ENCODE measurements at regions not wholly inside any gene's neighbourhood (a gene's known extent, or its start where the extent isn't known, plus 50 kb on each side); places are given as distances from the start of the nearest gene placed in this dataset.

- TF ChIP-seq JUND (IDR thresholded peaks at IDR 0.05; ENCODE audit: low read length) (no peak), SP1 (IDR thresholded peaks at IDR 0.05; ENCODE audit: low read depth, low read length) (no peak), EZH2 (IDR thresholded peaks at IDR 0.05; ENCODE audit: low read depth, low read length, severe bottlenecking) (no peak), EP300 (IDR thresholded peaks at IDR 0.05; ENCODE audit: borderline replicate concordance in 1 of 2, low read depth in 2 of 2, low read length in 2 of 2) (no peak), POLR2A (IDR thresholded peaks at IDR 0.05; ENCODE audit: control extremely low read depth in 1 of 2, low read depth in 2 of 2, low read length in 2 of 2) (no peak), SIX5 (IDR thresholded peaks at IDR 0.05; ENCODE audit: low read depth, low read length) (no peak), MAFK (IDR thresholded peaks at IDR 0.05; ENCODE audit: low read depth, low read length) (no peak), CBX5 (IDR thresholded peaks at IDR 0.05; ENCODE audit: low read depth, low read length) (no peak), RNF2 (IDR thresholded peaks at IDR 0.05; ENCODE audit: borderline replicate concordance, low read depth, low read length, missing control alignments, poor library complexity, severe bottlenecking) (no peak), CEBPB (IDR thresholded peaks at IDR 0.05; ENCODE audit: low read depth, low read length) (no peak), USF2 (IDR thresholded peaks at IDR 0.05; ENCODE audit: low read length) (no peak), POLR2AphosphoS5 (IDR thresholded peaks at IDR 0.05; ENCODE audit: low read depth, low read length) (no peak), TEAD4 (IDR thresholded peaks at IDR 0.05; ENCODE audit: low read depth, low read length) (no peak)
- TF ChIP-seq, protein P1, sequence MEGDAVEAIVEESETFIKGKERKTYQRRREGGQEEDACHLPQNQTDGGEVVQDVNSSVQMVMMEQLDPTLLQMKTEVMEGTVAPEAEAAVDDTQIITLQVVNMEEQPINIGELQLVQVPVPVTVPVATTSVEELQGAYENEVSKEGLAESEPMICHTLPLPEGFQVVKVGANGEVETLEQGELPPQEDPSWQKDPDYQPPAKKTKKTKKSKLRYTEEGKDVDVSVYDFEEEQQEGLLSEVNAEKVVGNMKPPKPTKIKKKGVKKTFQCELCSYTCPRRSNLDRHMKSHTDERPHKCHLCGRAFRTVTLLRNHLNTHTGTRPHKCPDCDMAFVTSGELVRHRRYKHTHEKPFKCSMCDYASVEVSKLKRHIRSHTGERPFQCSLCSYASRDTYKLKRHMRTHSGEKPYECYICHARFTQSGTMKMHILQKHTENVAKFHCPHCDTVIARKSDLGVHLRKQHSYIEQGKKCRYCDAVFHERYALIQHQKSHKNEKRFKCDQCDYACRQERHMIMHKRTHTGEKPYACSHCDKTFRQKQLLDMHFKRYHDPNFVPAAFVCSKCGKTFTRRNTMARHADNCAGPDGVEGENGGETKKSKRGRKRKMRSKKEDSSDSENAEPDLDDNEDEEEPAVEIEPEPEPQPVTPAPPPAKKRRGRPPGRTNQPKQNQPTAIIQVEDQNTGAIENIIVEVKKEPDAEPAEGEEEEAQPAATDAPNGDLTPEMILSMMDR (IDR thresholded peaks at IDR 0.05; ENCODE audit: control extremely low read depth in 1 of 3, insufficient read depth in 1 of 3, low read depth in 1 of 3, low read length in 3 of 3): no peak
These were observed 551.5 kb upstream of the PITX2 start for GRCh38 chr4:111174331-111174730.
